ENCODE measurements at regions not wholly inside any gene's neighbourhood (a gene's known extent, or its start where the extent isn't known, plus 50 kb on each side); places are given as distances from the start of the nearest gene placed in this dataset.
A peak's percentile ranks its signal among the peaks of the same experiment; 100 is the strongest.

- TF ChIP-seq CTCF (IDR thresholded peaks at IDR 0.05) (peak in 3 of 6 experiments; percentile 23 to 32 (median 25)), POLR2A (IDR thresholded peaks at IDR 0.05) (no peak), POLR2AphosphoS5 (IDR thresholded peaks at IDR 0.05) (no peak)
Measured at GRCh38 chr3:61371123-61371522, 119.9 kb upstream of the FHIT start.

All from upper lobe of left lung (tissue), 4 donors.